HFFc6 (cell line): ENCODE measurements at regions not wholly inside any gene's neighbourhood (a gene's known extent, or its start where the extent isn't known, plus 50 kb on each side); places are given as distances from the start of the nearest gene placed in this dataset.

Experiments used
- DNase-seq: peaks from one replicate; pipeline ENCODE4 v3.0.0-alpha.2; 2018
- H3K27ac Mint-ChIP-seq: 2 replicates; pipeline ENCODE4 v1.8.0; 2020; ENCODE audit warnings: mild to moderate bottlenecking, mixed read lengths
- H3K27me3 Mint-ChIP-seq: 2 replicates; pipeline ENCODE4 v1.8.0; 2021; ENCODE audit warnings: mild to moderate bottlenecking, moderate library complexity, mixed read lengths; ENCODE audit not compliant: insufficient read depth
- H3K36me3 Mint-ChIP-seq: 2 replicates; pipeline ENCODE4 v1.8.0; 2021; ENCODE audit warnings: low read depth, mixed read lengths
- H3K4me1 Mint-ChIP-seq: 2 replicates; pipeline ENCODE4 v1.8.0; 2020; ENCODE audit warnings: low read depth, mixed read lengths
- H3K4me3 Mint-ChIP-seq: 2 replicates; pipeline ENCODE4 v1.8.0; 2020; ENCODE audit warnings: mild to moderate bottlenecking, moderate library complexity, mixed read lengths
- H3K9me3 Mint-ChIP-seq: 2 replicates; pipeline ENCODE4 v1.8.0; 2020; ENCODE audit warnings: mild to moderate bottlenecking, mixed read lengths
- CTCF ChIP-seq: fragments of 200-600 bp; sonication (generic); IDR thresholded peaks from 2 replicates; pipeline ENCODE4 v1.5.0; 2021; ENCODE audit warnings: antibody characterized with exemption, mild to moderate bottlenecking

- DNase-seq = no peak
- H3K36me3 Mint-ChIP-seq = peaks cover 5% of the 10 kb centered on the region; the same call in 1 of the 2 replicates
- no peak overlapping the region for H3K4me3 Mint-ChIP-seq
- H3K27ac Mint-ChIP-seq = no peak overlapping the region
- H3K4me1 Mint-ChIP-seq = peaks cover 15% of the 10 kb centered on the region
- no peaks in the 10 kb centered on the region for H3K9me3 Mint-ChIP-seq
- H3K27me3 Mint-ChIP-seq = no peaks in the 10 kb centered on the region
- no peak for TF ChIP-seq CTCF
These were observed 159.9 kb downstream of the MDFIC start for GRCh38 chr7:115081772-115082171.

GRCh38 chr7:115078851-115079250 is 157.0 kb downstream of the MDFIC start:
- TF ChIP-seq CTCF = no peak
- no peaks in the 10 kb centered on the region for H3K9me3 Mint-ChIP-seq
- H3K36me3 Mint-ChIP-seq = peaks cover 3% of the 10 kb centered on the region; the same call in 1 of the 2 replicates
- H3K4me1 Mint-ChIP-seq = no peaks in the 10 kb centered on the region
- no peak overlapping the region for H3K4me3 Mint-ChIP-seq
- no peaks in the 10 kb centered on the region for H3K27me3 Mint-ChIP-seq
- no peak overlapping the region for H3K27ac Mint-ChIP-seq
- no peak for DNase-seq

GRCh38 chr7:115078386-115078785 is 156.5 kb downstream of the MDFIC start:
- DNase-seq = no peak
- Mint-ChIP-seq H3K27me3 (no peaks in the 10 kb centered on the region), H3K9me3 (no peaks in the 10 kb centered on the region), H3K4me3 (no peak overlapping the region), H3K4me1 (no peaks in the 10 kb centered on the region), H3K36me3 (no peaks in the 10 kb centered on the region), H3K27ac (no peak overlapping the region)
- no peak for TF ChIP-seq CTCF

- Mint-ChIP-seq H3K9me3 (no peaks in the 10 kb centered on the region), H3K4me3 (no peak overlapping the region), H3K36me3 (no peaks in the 10 kb centered on the region), H3K27me3 (no peaks in the 10 kb centered on the region; the same call in 1 of the 2 replicates), H3K4me1 (peaks cover 4% of the 10 kb centered on the region; the same call in 1 of the 2 replicates), H3K27ac (no peak overlapping the region)
- DNase-seq = no peak
- TF ChIP-seq CTCF = no peak
These were observed 148.4 kb downstream of the MDFIC start for GRCh38 chr7:115070311-115070710.
